Right atrium auricular region (tissue), 2 donors: ENCODE measurements at regions not wholly inside any gene's neighbourhood (a gene's known extent, or its start where the extent isn't known, plus 50 kb on each side); places are given as distances from the start of the nearest gene placed in this dataset.

Experiments
- DNase-seq: peaks from one replicate; pipeline ENCODE4 v3.0.0-alpha.2; 2019; ENCODE audit warnings: low spot score
- H3K27ac ChIP-seq, 2 donors: fragments of 200-600 bp; sonication (generic); 1 replicate in 1 of 2; 2 replicates in 1 of 2; pipeline ENCODE4 v1.5.1; 2016 to 2019
- H3K27me3 ChIP-seq, 2 donors: fragments of 200-600 bp; sonication (generic); one replicate each; pipeline versions ENCODE4 v1.5.1 to v1.6.0; 2017 to 2019
- H3K36me3 ChIP-seq: fragments of 200-600 bp; sonication (generic); one replicate; pipeline ENCODE4 v1.5.1; 2016
- H3K4me1 ChIP-seq, 2 donors: fragments of 200-600 bp; sonication (generic); one replicate each; pipeline versions ENCODE4 v1.5.1 to v1.6.0; 2017 to 2019
- H3K4me3 ChIP-seq, 2 donors: fragments of 200-600 bp; sonication (generic); 1 replicate in 1 of 2; 2 replicates in 1 of 2; pipeline ENCODE4 v1.5.1; 2017 to 2019; ENCODE audit warnings: mild to moderate bottlenecking in 1 of 2, moderate library complexity in 1 of 2
- H3K9me3 ChIP-seq, 2 donors: fragments of 200-600 bp; sonication (generic); one replicate each; pipeline ENCODE4 v1.5.1; 2019
- CTCF ChIP-seq, 2 donors: fragments of 200-600 bp; sonication (generic); IDR thresholded peaks; one replicate each; pipeline ENCODE4 v1.5.1; 2019; ENCODE audit warnings: antibody characterized with exemption in 2 of 2

GRCh38 chr2:210798180-210798579 lies 241.8 kb downstream of the CPS1 start:
- DNase-seq, result no peak
- Histone ChIP-seq H3K4me3 (no peak overlapping the region), H3K4me1 (no peaks in the 10 kb centered on the region), H3K27me3 (no peaks in the 10 kb centered on the region), H3K27ac (no peak overlapping the region), H3K9me3 (no peaks in the 10 kb centered on the region), H3K36me3 (no peaks in the 10 kb centered on the region)
- no peak for TF ChIP-seq CTCF (IDR thresholded peaks at IDR 0.05)

- no peak for TF ChIP-seq CTCF (IDR thresholded peaks at IDR 0.05)
- Histone ChIP-seq H3K36me3 (no peaks in the 10 kb centered on the region), H3K9me3 (peaks cover 4 to 5% of the 10 kb centered on the region in 2 donors), H3K4me3 (no peak overlapping the region), H3K27ac (no peak overlapping the region), H3K27me3 (no peaks in the 10 kb centered on the region), H3K4me1 (no peaks in the 10 kb centered on the region)
- no peak for DNase-seq
These were observed 258.0 kb downstream of the CPS1 start for GRCh38 chr2:210814251-210815025.

GRCh38 chr2:210816769-210817168 lies 260.4 kb downstream of the CPS1 start:
- TF ChIP-seq CTCF (IDR thresholded peaks at IDR 0.05), result no peak
- H3K9me3 ChIP-seq, result peaks cover 0 to 5% of the 10 kb centered on the region in 2 donors
- H3K4me1 ChIP-seq, result no peaks in the 10 kb centered on the region
- no peaks in the 10 kb centered on the region for H3K36me3 ChIP-seq
- H3K27ac ChIP-seq, result no peak overlapping the region
- no peaks in the 10 kb centered on the region for H3K27me3 ChIP-seq
- DNase-seq, result no peak
- H3K4me3 ChIP-seq, result no peak overlapping the region

- H3K9me3 ChIP-seq, result peaks cover 0 to 5% of the 10 kb centered on the region in 2 donors
- H3K36me3 ChIP-seq, result no peaks in the 10 kb centered on the region
- no peak overlapping the region for H3K27ac ChIP-seq
- H3K4me1 ChIP-seq, result no peaks in the 10 kb centered on the region
- DNase-seq, result no peak
- no peak overlapping the region for H3K4me3 ChIP-seq
- no peak for TF ChIP-seq CTCF (IDR thresholded peaks at IDR 0.05)
- no peaks in the 10 kb centered on the region for H3K27me3 ChIP-seq
These were observed 262.1 kb downstream of the CPS1 start for GRCh38 chr2:210818473-210818872.

GRCh38 chr2:210833403-210833802 lies 277.0 kb downstream of the CPS1 start:
- H3K27me3 ChIP-seq, result no peaks in the 10 kb centered on the region

More at GRCh38 chr2:210833403-210833802, 277.0 kb downstream of the CPS1 start:
- DNase-seq, result no peak
- TF ChIP-seq CTCF (IDR thresholded peaks at IDR 0.05), result no peak
- Histone ChIP-seq H3K4me1 (no peaks in the 10 kb centered on the region), H3K27ac (no peak overlapping the region), H3K9me3 (no peaks in the 10 kb centered on the region), H3K4me3 (no peak overlapping the region), H3K36me3 (no peaks in the 10 kb centered on the region)
